Prostate gland (tissue), 2 donors: ENCODE measurements at regions not wholly inside any gene's neighbourhood (a gene's known extent, or its start where the extent isn't known, plus 50 kb on each side); places are given as distances from the start of the nearest gene placed in this dataset.

Source experiments
- DNase-seq: peaks from one replicate; pipeline ENCODE4 v3.0.0-alpha.2; 2019; ENCODE audit warnings: low spot score
- H3K27ac ChIP-seq, 2 donors: fragments of 200-600 bp; sonication (generic); 2 replicates each; pipeline ENCODE4 v1.5.1; 2017 to 2019
- H3K27me3 ChIP-seq: fragments of 200-600 bp; sonication (generic); replicated peaks from 2 replicates; pipeline ENCODE4 v1.5.1; 2019; ENCODE audit not compliant: insufficient read depth
- H3K36me3 ChIP-seq, 2 donors: fragments of 200-600 bp; sonication (generic); 1 replicate in 1 of 2; 2 replicates in 1 of 2; pipeline versions ENCODE4 v1.5.1 to v1.8.1; 2017 to 2019
- H3K4me1 ChIP-seq: fragments of 200-600 bp; sonication (generic); replicated peaks from 2 replicates; pipeline ENCODE4 v1.5.1; 2019
- H3K4me3 ChIP-seq, 2 donors: fragments of 200-600 bp; sonication (generic); 2 replicates each; pipeline ENCODE4 v1.5.1; 2017 to 2019
- H3K9me3 ChIP-seq: fragments of 200-600 bp; sonication (generic); 2 replicates; pipeline ENCODE4 v1.5.1; 2017
- CTCF ChIP-seq, 4 experiments: fragments of 200-600 bp in 2 of 4; fragments of 450-650 bp in 2 of 4; sonication (generic) in 2 of 4; IDR thresholded peaks; 1 replicate in 3 of 4; 2 replicates in 1 of 4; pipeline ENCODE4 v1.5.1; 2016 to 2019; ENCODE audit warnings: antibody characterized with exemption in 4 of 4, mild to moderate bottlenecking in 2 of 4, moderate library complexity in 2 of 4
- POLR2A ChIP-seq: fragments of 450-650 bp; IDR thresholded peaks from one replicate; pipeline ENCODE4 v1.6.1; 2016; ENCODE audit warnings: antibody characterized with exemption, mild to moderate bottlenecking
- POLR2AphosphoS5 ChIP-seq: sonication (generic); formaldehyde crosslinking; IDR thresholded peaks from one replicate; pipeline ENCODE4 v1.6.1; 2017; ENCODE audit warnings: antibody characterized with exemption
- WGBS: methylation state at CpG from one replicate; pipeline ENCODE4 v1.1.5; 2018; 5-methylcytosine and 5-hydroxymethylcytosine counted together
- intact Hi-C: fragments of 100-400 bp; cut with DNase I; formaldehyde crosslinking; loops from one replicate; pipeline ENCODE4 v1.14.2; 2022

- Histone ChIP-seq H3K9me3 (no peaks in the 10 kb centered on the region), H3K4me3 (no peak overlapping the region), H3K27ac (no peak overlapping the region), H3K4me1 (no peaks in the 10 kb centered on the region), H3K27me3 (no peaks in the 10 kb centered on the region), H3K36me3 (no peaks in the 10 kb centered on the region)
- no peak for DNase-seq
- intact Hi-C loops: no loop called here
- 100% methylated on average over 1 of the region's 1 CpG for WGBS
- TF ChIP-seq POLR2AphosphoS5: no peak
- no peak for TF ChIP-seq CTCF (IDR thresholded peaks at IDR 0.05)
- no peak for TF ChIP-seq POLR2A
These were observed 508.1 kb downstream of the EPHA7 start for GRCh38 chr6:92911301-92911700.

- no peak overlapping the region for H3K27ac ChIP-seq
- no peak overlapping the region for H3K4me3 ChIP-seq
- no peaks in the 10 kb centered on the region for H3K27me3 ChIP-seq
- WGBS: 91% methylated on average over 1 of the region's 1 CpG
- H3K4me1 ChIP-seq: no peaks in the 10 kb centered on the region
- no peak for DNase-seq
- no peaks in the 10 kb centered on the region for H3K9me3 ChIP-seq
- no peak for TF ChIP-seq POLR2A
- TF ChIP-seq POLR2AphosphoS5: no peak
- no peak for TF ChIP-seq CTCF (IDR thresholded peaks at IDR 0.05)
- H3K36me3 ChIP-seq: no peaks in the 10 kb centered on the region
- intact Hi-C loops: no loop called here
These were observed 508.7 kb downstream of the EPHA7 start for GRCh38 chr6:92910646-92911045.

- no peaks in the 10 kb centered on the region for H3K4me1 ChIP-seq
- intact Hi-C loops: no loop called here
- no peaks in the 10 kb centered on the region for H3K27me3 ChIP-seq
- no peak overlapping the region for H3K4me3 ChIP-seq
- DNase-seq: no peak
- H3K36me3 ChIP-seq: no peaks in the 10 kb centered on the region
- no peak overlapping the region for H3K27ac ChIP-seq
- H3K9me3 ChIP-seq: no peaks in the 10 kb centered on the region
- WGBS: 46% methylated on average over 1 of the region's 1 CpG
- TF ChIP-seq CTCF (IDR thresholded peaks at IDR 0.05): no peak
- TF ChIP-seq POLR2AphosphoS5: no peak
- no peak for TF ChIP-seq POLR2A
These were observed 513.0 kb downstream of the EPHA7 start for GRCh38 chr6:92906385-92906784.

GRCh38 chr6:92893741-92894140, 525.6 kb downstream of the EPHA7 start:
- 16% methylated on average over 3 of the region's 3 CpGs for WGBS
- no peak for DNase-seq
- Histone ChIP-seq H3K27ac (no peak overlapping the region), H3K36me3 (no peaks in the 10 kb centered on the region), H3K27me3 (no peaks in the 10 kb centered on the region), H3K4me1 (no peaks in the 10 kb centered on the region), H3K4me3 (no peak overlapping the region), H3K9me3 (no peaks in the 10 kb centered on the region)
- intact Hi-C loops: no loop called here
- TF ChIP-seq POLR2A: no peak

- Histone ChIP-seq H3K36me3 (no peaks in the 10 kb centered on the region), H3K27ac (no peak overlapping the region), H3K9me3 (no peaks in the 10 kb centered on the region), H3K27me3 (no peaks in the 10 kb centered on the region), H3K4me3 (no peak overlapping the region), H3K4me1 (no peaks in the 10 kb centered on the region)
- 83% methylated on average over 1 of the region's 1 CpG for WGBS
- no peak for TF ChIP-seq POLR2A
- no peak for TF ChIP-seq POLR2AphosphoS5
- no peak for TF ChIP-seq CTCF (IDR thresholded peaks at IDR 0.05)
- DNase-seq: no peak
- intact Hi-C loops: no loop called here
These were observed 526.7 kb downstream of the EPHA7 start for GRCh38 chr6:92892626-92893170.
